Endothelial cell (in vitro differentiated cells): ENCODE measurements at regions not wholly inside any gene's neighbourhood (a gene's known extent, or its start where the extent isn't known, plus 50 kb on each side); places are given as distances from the start of the nearest gene placed in this dataset.
A peak's percentile ranks its signal among the peaks of the same experiment; 100 is the strongest.

Experiments used
- DNase-seq: peaks from one replicate; pipeline ENCODE4 v3.0.0; 2021; ENCODE audit warnings: low spot score
- H3K27ac Mint-ChIP-seq: one replicate; pipeline ENCODE4 v1.8.0; 2021; ENCODE audit warnings: mixed read lengths, inconsistent platforms; ENCODE audit not compliant: unreplicated experiment
- H3K27me3 Mint-ChIP-seq: one replicate; pipeline ENCODE4 v1.8.0; 2021; ENCODE audit warnings: mild to moderate bottlenecking, moderate library complexity, mixed read lengths, inconsistent platforms; ENCODE audit not compliant: unreplicated experiment
- H3K36me3 Mint-ChIP-seq: one replicate; pipeline ENCODE4 v1.8.0; 2021; ENCODE audit warnings: mild to moderate bottlenecking, low read depth, mixed read lengths, inconsistent platforms; ENCODE audit not compliant: unreplicated experiment
- H3K4me1 Mint-ChIP-seq: one replicate; pipeline ENCODE4 v1.8.0; 2021; ENCODE audit warnings: mild to moderate bottlenecking, mixed read lengths, inconsistent platforms; ENCODE audit not compliant: unreplicated experiment
- H3K4me3 Mint-ChIP-seq: one replicate; pipeline ENCODE4 v1.8.0; 2021; ENCODE audit warnings: mild to moderate bottlenecking, mixed read lengths, inconsistent platforms; ENCODE audit not compliant: unreplicated experiment
- H3K9me3 Mint-ChIP-seq: one replicate; pipeline ENCODE4 v1.8.0; 2021; ENCODE audit warnings: mixed read lengths, inconsistent platforms; ENCODE audit not compliant: unreplicated experiment
- TF ChIP-seq, protein P1 (sequence below): fragments of 200-600 bp; sonication (generic); IDR thresholded peaks from one replicate; pipeline ENCODE4 v1.5.0; 2021; ENCODE audit warnings: antibody characterized with exemption; ENCODE audit not compliant: unreplicated experiment

- Mint-ChIP-seq H3K4me3 (no peak overlapping the region), H3K9me3 (no peaks in the 10 kb centered on the region), H3K36me3 (peaks cover 9% of the 10 kb centered on the region), H3K27ac (no peak overlapping the region), H3K4me1 (peaks cover 3% of the 10 kb centered on the region), H3K27me3 (peaks cover 12% of the 10 kb centered on the region)
- DNase-seq = no peak
- TF ChIP-seq, protein P1, sequence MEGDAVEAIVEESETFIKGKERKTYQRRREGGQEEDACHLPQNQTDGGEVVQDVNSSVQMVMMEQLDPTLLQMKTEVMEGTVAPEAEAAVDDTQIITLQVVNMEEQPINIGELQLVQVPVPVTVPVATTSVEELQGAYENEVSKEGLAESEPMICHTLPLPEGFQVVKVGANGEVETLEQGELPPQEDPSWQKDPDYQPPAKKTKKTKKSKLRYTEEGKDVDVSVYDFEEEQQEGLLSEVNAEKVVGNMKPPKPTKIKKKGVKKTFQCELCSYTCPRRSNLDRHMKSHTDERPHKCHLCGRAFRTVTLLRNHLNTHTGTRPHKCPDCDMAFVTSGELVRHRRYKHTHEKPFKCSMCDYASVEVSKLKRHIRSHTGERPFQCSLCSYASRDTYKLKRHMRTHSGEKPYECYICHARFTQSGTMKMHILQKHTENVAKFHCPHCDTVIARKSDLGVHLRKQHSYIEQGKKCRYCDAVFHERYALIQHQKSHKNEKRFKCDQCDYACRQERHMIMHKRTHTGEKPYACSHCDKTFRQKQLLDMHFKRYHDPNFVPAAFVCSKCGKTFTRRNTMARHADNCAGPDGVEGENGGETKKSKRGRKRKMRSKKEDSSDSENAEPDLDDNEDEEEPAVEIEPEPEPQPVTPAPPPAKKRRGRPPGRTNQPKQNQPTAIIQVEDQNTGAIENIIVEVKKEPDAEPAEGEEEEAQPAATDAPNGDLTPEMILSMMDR = no peak
These were observed 173.5 kb upstream of the RNF32 start for GRCh38 chr7:156466955-156467625.

DNA sequence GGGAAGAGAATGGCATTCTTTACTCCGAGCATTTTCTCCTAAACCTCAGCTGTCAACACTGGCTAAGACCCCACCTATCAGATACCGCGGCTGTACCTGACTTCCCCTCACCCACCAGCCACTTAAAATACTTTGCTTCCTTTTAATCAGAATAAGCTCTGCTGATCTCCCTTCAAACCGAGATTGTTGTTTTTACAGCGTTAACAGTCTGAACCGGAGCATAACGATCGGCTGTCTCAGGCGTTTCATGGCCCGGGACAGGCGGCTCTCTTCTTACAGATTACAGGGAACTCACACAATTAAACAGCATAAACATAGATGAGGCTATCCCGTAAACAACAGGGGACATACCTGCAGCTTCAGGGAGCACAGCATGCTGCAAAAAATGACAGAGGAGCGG is 174.3 kb upstream of the RNF32 start:
- H3K9me3 Mint-ChIP-seq = no peaks in the 10 kb centered on the region
- peaks cover 3% of the 10 kb centered on the region for H3K4me1 Mint-ChIP-seq
- H3K27me3 Mint-ChIP-seq = peaks cover 12% of the 10 kb centered on the region
- H3K27ac Mint-ChIP-seq = no peak overlapping the region
- no peak for DNase-seq
- TF ChIP-seq, protein P1 = no peak
- H3K4me3 Mint-ChIP-seq = no peak overlapping the region
- peaks cover 9% of the 10 kb centered on the region for H3K36me3 Mint-ChIP-seq

DNA sequence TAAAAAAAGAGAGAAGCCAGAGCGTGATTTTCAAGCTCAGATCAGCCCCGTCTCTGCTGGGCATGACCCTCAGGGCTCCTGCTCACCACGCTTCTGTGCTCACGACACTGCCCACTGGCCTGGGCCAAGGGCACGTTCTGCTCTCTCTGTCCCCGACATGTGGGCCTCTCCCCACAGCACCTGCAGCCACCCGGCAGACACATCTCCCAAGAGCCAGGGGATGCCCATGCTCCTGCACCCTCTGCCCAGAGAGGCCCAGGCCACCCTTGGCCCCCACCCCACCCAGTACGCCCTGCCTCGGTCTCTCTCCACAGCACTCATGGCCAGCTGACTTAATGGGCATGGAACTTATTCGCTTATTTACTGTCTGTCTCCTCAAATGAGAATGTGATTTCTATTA is 175.4 kb upstream of the RNF32 start:
- H3K36me3 Mint-ChIP-seq = peaks cover 4% of the 10 kb centered on the region
- no peak for DNase-seq
- peaks cover 3% of the 10 kb centered on the region for H3K4me1 Mint-ChIP-seq
- TF ChIP-seq, protein P1 = no peak
- H3K4me3 Mint-ChIP-seq = no peak overlapping the region
- peaks cover 10% of the 10 kb centered on the region for H3K27me3 Mint-ChIP-seq
- no peaks in the 10 kb centered on the region for H3K9me3 Mint-ChIP-seq
- no peak overlapping the region for H3K27ac Mint-ChIP-seq

DNA sequence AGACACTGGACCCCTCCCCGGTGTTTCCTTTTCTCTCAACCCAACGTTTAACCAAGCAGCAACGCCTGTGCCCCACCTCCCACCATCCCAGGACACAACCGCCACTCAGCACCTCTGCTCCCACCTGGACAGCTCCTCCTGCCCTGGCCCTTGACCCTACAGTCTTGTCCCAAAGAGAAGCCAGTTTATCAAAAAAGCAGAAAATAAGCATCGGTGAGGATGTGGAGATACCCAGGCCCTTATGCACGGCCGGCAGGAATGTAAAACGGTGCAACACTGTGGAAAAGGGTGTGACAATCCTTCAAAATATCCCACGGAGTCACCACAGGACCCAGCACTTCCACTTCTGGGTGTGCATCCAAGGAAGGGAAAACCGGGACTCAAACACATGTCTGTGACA is 176.2 kb upstream of the RNF32 start:
- no peak overlapping the region for H3K4me3 Mint-ChIP-seq
- TF ChIP-seq, protein P1 = no peak
- no peak for DNase-seq
- H3K9me3 Mint-ChIP-seq = no peaks in the 10 kb centered on the region
- H3K27me3 Mint-ChIP-seq = peaks cover 10% of the 10 kb centered on the region
- H3K4me1 Mint-ChIP-seq = peaks cover 3% of the 10 kb centered on the region
- H3K36me3 Mint-ChIP-seq = peaks cover 4% of the 10 kb centered on the region
- no peak overlapping the region for H3K27ac Mint-ChIP-seq

DNA sequence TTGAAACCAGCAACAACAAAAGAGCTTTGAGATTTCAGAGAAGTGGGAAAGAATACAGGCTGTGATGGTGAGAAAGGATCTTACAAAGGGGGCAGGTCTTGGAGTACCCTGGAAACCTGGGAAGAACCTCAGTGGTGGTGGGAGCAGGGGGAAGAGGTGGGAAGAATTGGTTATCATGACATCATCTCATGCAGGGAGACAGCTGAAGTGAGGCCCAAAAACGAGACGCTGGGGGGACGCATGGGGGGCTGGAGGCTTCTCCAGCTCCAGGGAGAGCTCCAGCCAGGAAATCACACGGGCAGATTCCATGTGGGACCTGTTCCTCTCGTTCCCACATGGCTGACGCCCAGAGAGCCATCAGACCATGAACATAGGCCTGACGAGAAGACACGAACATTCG is 177.3 kb upstream of the RNF32 start:
- H3K4me3 Mint-ChIP-seq = no peak overlapping the region
- peaks cover 10% of the 10 kb centered on the region for H3K27me3 Mint-ChIP-seq
- DNase-seq = no peak
- TF ChIP-seq, protein P1 = no peak
- no peaks in the 10 kb centered on the region for H3K9me3 Mint-ChIP-seq
- peaks cover 3% of the 10 kb centered on the region for H3K4me1 Mint-ChIP-seq
- peaks cover 4% of the 10 kb centered on the region for H3K36me3 Mint-ChIP-seq
- H3K27ac Mint-ChIP-seq = peak overlapping the region; percentile 8
